GM18502 (cell line): ENCODE measurements at regions not wholly inside any gene's neighbourhood (a gene's known extent, or its start where the extent isn't known, plus 50 kb on each side); places are given as distances from the start of the nearest gene placed in this dataset.

ENCODE experiments used
- ATAC-seq: cut with Tn5 transposase; IDR thresholded peaks from one replicate; pipeline ENCODE4 v1.9.1; 2021; ENCODE audit warnings: mild to moderate bottlenecking; ENCODE audit not compliant: unreplicated experiment, poor library complexity

- ATAC-seq: no peak
Observed at GRCh38 chr6:85396159-85396808, 53.6 kb upstream of the NT5E start.

GRCh38 chr6:85395746-85396145 lies 54.1 kb upstream of the NT5E start:
- ATAC-seq: no peak

DNA sequence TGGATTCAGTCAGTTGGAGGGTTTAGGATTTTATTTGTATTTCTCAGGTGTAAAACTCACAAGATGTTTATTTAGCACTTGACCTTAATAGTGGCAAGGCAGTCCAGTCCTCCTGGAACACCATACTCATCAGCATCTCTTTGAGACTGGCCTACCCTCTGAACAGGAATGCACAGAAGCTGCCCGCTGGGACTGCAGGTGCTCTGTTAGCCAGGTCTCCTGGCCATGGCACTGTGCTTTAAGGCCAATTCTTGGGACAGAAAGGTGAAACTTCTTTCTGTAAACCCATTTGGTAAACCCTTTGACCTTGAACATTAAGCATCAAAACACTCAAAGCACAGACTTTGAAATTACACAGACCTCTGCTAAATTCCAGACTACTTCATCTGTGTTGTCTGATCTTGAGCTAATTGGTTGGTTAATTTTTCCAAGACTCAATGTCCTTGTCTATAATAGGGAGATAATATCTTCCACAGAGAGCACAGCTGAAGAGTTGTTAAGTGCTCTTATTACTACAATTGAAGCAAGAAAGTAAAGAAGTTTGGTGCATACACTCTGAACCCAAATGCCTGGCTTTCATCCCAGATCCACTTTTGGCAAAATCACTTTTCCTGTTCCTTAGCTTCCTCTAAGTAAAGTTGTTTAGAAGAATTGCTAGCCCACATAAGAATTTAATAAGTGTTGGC lies 54.9 kb upstream of the NT5E start:
- ATAC-seq: no peak

DNA sequence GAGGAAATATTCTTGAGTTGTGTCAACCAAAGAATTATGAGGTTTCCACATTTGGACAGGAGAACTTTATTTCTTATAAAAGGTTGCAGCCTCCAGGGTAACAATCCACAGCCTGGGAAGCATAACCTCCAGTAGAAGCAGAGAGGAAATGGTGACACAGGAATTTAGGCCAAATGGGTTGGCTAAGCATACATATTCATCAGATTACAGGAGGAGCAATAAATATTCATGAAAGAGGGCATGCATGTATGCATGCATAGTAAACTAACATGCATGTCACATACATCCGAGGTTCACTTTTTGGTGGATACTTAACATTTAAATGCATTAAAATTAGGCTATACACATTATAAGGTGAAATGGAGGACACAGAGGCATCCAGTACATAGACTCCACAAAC lies 55.7 kb upstream of the NT5E start:
- no peak for ATAC-seq

- no peak for ATAC-seq
Observed at GRCh38 chr6:85392379-85392778, 57.5 kb upstream of the NT5E start.

GRCh38 chr6:85390775-85391174 lies 59.1 kb upstream of the NT5E start:
- ATAC-seq: no peak

DNA sequence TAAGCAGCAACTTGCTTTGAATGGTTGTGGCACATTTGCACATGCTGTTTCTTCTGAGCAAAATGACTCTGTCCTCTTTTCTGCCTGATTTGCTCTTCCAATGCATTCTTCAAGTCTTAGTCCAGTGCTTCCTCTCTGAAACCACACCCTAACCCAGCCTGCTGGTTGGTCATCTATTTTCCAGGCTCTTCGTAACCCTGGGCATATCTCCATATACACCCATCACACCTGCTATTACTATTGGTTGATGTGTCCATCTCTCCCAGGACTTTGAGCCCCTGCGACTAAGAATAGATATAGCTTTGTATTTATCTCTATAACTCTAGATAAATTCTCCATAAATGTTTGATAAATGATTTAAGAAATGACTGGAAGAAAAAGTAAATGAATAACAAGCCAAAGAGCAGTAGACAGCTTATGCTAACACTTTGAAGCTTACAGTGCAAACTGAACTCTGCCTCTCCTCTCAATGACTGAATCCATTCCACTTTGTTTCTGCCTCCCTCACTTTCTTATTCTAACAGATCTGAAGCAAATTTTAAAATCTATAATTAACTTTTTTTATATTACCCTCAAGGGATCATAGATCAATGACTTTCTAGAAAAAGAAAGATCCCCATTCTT lies 59.7 kb upstream of the NT5E start:
- no peak for ATAC-seq

GRCh38 chr6:85389151-85389797 lies 60.6 kb upstream of the NT5E start:
- no peak for ATAC-seq

- no peak for ATAC-seq
Observed at GRCh38 chr6:85388531-85388930, 61.4 kb upstream of the NT5E start.

DNA sequence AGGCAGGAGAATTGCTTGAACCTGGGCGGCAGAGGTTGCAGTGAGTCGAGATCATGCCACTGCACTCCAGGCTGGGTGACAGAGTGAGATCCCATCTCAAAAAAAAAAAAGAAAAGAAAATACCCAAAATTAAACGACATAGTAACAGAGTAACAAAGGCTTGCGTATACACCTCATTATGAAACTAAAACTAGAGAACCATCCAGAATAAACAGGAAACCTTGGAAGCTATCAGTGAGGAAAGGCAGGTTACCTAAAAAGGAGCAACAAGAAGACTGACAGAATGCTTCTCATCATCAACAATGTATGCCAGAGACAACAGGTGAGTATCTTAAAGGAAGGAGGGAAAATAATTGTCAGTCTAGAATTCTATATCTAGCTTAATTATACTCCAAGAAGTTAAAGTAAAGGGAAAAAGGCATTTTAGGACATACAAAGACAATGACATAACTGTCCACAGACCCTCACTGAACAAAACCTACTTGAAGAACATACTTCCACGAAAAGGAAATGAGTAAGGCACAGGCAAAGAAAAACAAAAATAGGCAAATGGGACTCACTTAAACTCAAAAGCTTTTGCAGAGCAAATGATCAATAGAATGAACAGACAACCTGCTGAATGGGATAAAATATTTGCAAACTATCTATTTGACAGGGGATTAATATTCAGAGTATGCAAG lies 64.1 kb upstream of the NT5E start:
- no peak for ATAC-seq

DNA sequence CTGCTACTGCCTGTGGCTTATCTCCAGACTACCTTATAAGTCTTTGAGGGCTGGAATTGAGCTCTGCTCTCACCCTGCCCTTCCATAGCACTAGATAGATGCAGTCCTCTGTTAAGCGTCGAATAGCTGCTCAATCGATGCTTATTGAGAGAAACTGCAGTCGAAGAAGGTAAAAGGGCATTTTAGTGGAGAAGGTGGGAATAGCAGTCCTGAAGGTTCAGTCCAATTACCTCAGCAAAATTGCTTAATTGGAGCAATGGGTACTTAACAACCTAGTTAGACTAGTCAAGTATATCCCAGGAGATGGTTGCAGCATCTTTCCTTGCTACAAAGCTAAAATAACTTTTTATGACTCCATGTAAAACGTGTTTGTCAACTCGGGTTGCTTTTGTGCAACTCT lies 66.8 kb upstream of the NT5E start:
- no peak for ATAC-seq

- no peak for ATAC-seq
Observed at GRCh38 chr6:85382541-85382940, 67.3 kb upstream of the NT5E start.

DNA sequence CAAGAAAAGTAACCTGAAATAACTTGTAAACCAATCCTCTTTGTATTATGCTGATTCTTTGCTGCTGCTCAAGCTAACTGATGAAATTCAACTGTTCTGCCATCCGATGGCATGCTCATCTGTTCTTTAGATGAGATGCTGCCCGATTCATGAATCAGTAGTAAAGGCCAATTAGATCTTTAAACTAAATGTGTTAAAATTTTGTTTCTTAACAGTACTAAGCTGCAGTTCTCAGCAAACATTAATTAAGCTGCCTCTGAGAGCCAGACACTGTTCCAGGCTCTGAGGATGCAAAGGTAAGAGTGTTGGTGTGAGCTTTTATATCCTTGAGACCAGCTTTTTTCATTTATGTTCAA lies 77.0 kb upstream of the NT5E start:
- no peak for ATAC-seq

DNA sequence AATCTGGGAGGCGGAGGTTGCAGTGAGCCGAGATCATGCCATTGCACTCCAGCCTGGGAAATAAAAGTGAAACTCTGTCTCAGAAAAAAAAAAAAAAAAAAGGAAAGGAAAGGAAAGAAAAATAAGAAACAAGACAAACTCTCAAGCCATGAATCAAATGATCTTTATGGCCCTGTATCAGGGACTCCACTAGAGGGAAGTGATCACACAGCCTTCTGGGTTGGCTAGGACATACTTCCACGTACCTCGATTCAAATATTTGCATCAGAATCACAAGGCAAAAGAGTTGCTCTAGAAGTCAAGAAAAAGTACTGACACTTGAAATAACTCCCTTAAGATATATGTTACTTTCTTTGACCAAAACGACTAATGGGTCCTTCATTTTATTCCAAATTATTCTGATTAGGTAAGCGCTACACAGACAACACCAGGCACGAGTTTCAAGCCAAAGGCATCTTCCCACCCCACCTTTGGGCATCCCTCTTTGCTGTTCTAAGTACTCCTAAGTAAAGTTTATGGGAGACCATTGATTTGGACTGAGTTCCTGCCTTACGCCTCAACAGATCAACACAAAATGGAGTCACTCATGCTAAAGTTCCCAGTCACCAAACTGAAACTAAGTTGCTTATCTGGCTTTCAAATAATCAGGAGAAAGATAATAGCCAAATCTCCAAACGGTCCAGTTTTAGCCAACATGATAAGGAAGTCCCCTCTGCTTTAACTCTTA lies 77.5 kb upstream of the NT5E start:
- no peak for ATAC-seq

GRCh38 chr6:85368631-85369030 lies 81.3 kb upstream of the NT5E start:
- ATAC-seq: no peak

GRCh38 chr6:85364344-85364743 lies 85.5 kb upstream of the NT5E start:
- ATAC-seq: peak; percentile 86

DNA sequence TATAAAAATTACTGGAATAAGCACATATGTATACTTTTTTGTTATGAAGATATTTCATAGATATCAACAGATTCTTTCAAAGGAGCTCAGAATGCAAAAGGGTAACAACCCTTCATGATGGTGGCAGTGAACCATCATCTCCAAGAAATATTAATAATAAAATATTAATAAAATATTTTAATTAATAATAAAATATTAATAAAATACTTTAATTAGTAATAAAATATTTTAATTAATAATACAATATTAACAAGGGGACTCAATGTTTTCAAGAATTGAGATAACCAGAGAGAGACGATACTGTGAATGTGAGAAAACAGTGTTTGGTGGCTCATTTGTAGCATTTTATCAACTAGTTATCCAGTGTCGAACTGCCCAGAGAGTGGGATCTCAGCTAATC lies 86.0 kb upstream of the NT5E start:
- no peak for ATAC-seq

GRCh38 chr6:85362652-85363310 lies 87.1 kb upstream of the NT5E start:
- no peak for ATAC-seq

DNA sequence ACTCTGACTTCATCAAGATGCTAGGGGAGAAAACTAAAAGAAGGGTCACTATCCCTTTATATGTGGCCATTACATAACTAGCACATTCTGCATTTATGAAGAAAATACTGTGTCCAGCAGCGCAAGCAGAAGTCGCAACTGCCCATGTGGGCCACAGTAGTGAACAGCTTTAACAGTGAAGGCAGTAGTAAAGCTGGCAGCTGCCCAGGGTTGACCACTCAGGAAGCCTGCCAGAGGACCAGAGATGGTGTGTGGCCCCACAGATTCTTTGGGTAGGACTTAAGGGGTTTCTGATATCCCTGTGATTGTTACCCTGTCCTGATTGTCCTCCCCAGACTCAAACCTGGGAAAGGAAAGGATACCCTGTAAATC lies 88.3 kb upstream of the NT5E start:
- ATAC-seq: no peak
